Testis (tissue), 2 donors: ENCODE measurements at regions not wholly inside any gene's neighbourhood (a gene's known extent, or its start where the extent isn't known, plus 50 kb on each side); places are given as distances from the start of the nearest gene placed in this dataset.

Experiments used
- POLR2A ChIP-seq: fragments of 450-650 bp; IDR thresholded peaks from one replicate; pipeline ENCODE4 v1.6.1; 2017; ENCODE audit warnings: antibody characterized with exemption, mild to moderate bottlenecking, moderate library complexity
- TF ChIP-seq, protein P1 (sequence below), 3 experiments: fragments of 450-650 bp in 2 of 3; fragments of 200-600 bp in 1 of 3; sonication (generic) in 1 of 3; IDR thresholded peaks; one replicate each; pipeline ENCODE4 v1.5.1; 2016 to 2019; ENCODE audit warnings: antibody characterized with exemption in 3 of 3, mild to moderate bottlenecking in 2 of 3, moderate library complexity in 1 of 3

GRCh38 chr6:169320013-169320412 lies 66.4 kb upstream of the THBS2 start:
- TF ChIP-seq, protein P1, sequence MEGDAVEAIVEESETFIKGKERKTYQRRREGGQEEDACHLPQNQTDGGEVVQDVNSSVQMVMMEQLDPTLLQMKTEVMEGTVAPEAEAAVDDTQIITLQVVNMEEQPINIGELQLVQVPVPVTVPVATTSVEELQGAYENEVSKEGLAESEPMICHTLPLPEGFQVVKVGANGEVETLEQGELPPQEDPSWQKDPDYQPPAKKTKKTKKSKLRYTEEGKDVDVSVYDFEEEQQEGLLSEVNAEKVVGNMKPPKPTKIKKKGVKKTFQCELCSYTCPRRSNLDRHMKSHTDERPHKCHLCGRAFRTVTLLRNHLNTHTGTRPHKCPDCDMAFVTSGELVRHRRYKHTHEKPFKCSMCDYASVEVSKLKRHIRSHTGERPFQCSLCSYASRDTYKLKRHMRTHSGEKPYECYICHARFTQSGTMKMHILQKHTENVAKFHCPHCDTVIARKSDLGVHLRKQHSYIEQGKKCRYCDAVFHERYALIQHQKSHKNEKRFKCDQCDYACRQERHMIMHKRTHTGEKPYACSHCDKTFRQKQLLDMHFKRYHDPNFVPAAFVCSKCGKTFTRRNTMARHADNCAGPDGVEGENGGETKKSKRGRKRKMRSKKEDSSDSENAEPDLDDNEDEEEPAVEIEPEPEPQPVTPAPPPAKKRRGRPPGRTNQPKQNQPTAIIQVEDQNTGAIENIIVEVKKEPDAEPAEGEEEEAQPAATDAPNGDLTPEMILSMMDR (IDR thresholded peaks at IDR 0.05): no peak
- TF ChIP-seq POLR2A: no peak
